ENCODE measurements at regions not wholly inside any gene's neighbourhood (a gene's known extent, or its start where the extent isn't known, plus 50 kb on each side); places are given as distances from the start of the nearest gene placed in this dataset.
A peak's percentile ranks its signal among the peaks of the same experiment; 100 is the strongest.
"Not testable (repeated sequence)": the region's sequence is repeated elsewhere in the genome, so short reads cannot be mapped to it uniquely, and the experiment has no call there.

DNA sequence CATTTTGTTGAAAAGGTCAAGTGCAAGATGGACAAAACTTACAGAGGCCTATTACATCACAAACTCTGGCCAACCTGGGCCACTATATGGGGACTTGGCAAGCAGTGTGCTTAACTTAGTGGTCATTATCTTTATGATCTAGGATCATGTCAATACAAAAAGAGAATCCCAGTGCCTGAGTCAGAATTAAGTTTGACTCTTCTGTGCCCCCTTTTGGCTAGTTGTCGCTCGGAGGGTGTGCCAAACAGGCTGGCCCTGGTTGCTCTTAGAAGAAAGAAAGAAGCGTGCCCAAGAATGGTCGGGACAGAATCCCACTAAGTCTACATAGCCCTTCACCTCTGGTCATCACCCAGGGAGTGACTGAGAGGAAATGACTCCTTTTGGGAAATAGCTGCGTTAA lies 100.1 kb downstream of the EIF4E start:
- DNase-seq: peak; percentile 3 to 14

DNA sequence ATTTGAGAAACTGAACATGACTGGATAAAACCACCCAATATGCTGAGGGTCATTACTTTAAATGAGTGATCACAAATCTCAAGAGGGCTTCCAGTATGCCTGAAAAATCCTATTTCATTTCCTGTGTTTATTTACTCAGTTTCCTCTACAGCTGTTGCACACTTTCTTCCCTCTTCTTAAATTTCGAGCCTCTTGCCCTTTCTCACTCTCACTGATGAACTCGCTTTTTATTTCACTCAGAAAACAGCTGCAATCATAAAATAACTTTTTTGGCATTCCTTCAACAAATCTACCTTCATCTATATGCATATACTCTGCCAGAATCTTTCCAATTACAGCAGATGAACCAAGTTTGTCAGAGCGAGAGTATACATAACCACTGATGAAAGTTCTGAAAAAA lies 101.3 kb downstream of the EIF4E start:
- DNase-seq: no peak

DNA sequence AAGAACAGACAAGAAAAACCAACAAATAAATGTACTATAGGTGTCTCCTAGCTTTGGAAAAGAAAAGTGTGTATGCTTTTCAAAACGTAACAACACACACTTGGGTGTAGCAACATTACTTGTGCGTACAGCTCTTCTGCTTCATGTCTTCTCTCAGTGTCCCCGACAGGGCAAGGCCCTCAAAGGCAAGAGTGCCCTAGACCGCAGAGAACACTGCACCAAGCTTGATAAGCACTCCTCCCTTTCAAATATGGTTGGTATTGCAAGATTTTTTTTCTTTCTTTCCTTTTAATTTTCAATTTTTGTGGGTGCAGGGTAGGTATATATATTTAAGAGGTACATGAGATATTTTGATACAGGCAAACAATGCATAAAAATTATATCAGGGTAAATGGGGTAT lies 106.8 kb downstream of the EIF4E start:
- no peak for DNase-seq

DNA sequence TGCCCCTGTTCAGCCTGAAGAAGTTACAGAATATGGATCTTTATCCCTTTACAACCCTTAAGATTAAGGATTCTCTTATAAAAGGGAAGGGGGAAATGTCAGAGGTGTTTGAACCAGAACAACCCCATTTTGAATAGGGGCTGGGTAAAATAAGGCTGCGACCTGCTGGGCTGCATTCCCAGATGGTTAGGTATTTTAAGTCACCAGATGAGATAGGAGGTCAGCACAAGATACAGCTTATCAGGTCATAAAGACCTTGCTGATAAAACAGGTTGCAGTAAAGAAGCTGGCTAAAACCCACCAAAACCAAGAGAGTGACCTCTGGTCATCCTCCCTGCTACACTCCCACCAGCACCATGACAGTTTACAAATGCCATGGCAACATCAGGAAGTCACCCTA lies 110.8 kb downstream of the EIF4E start:
- not testable (repeated sequence) for DNase-seq

DNA sequence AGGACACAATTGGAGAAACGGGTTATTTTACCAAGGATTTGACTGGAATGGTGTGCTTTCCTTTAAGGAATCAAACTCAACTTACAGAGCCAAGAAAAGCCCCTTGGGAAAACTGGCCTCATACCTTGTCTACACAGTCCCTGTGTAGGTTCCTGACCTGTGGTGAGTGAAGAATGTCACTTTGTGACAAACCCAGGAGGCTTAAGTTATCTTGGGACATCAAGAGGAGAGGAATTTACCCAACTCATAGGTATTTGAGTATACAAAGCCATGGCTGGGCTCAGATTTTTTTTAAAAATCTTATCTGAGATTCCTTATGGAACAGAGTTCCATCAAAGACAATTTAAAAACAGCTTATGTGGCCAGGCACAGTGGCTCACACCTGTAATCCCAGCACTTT lies 112.1 kb downstream of the EIF4E start:
- no peak for DNase-seq

DNA sequence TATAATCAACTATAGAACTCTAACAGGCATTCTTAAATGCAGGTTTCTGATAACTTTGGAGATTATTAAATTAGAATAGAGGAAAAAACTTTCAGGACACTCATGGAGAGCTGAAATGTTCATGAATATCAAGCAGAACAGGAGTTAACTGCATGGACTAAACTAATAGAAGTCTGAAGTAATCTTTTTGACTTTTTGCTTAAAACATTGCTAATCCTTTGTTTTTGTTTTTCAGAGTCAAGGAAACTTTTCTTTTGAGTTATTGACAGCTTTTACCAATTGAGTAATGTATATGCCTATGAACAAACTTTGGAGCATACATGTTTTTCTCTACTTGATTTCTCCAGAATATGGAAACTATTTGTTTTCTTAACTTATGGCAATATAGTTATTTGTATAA lies 112.5 kb downstream of the EIF4E start:
- DNase-seq: no peak

DNA sequence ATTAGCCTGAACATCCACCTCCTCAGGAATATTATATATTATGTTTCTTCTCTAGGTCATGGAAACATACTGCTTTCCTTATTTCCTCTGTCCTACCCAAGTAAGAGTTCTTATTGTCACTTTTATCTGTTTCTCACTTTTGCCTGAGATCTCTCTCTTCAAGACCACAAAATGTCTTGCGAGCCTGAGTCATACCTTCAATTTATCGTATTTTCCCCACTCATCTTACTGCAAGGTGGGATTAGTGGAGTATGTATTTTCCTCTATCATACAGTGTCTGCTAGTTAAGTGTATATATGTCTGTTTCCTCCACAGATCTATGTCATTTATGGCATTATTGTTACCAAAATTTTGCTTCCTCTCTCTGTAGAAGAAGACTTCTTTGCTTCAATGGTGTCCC lies 124.5 kb downstream of the EIF4E start:
- no peak for DNase-seq

DNA sequence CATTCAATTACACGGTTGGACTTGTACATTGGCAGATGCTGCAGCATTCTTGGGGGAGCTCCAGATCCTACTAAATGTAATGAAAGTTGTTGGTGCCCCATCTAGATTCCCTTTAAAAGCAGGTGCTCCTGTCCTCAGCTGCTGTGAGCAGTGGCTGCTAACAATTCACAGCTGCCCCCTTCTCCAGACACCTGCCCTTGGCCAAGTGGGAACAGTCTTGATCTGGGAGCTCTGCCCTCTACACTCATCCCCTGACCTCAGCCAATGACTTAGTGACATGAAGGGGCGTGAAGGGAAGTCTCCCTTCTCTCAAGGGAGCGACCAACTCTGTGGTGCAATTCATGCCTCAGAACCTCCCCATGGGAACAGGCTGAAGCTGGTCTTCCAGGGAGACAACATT lies 125.7 kb downstream of the EIF4E start:
- DNase-seq: no peak

DNA sequence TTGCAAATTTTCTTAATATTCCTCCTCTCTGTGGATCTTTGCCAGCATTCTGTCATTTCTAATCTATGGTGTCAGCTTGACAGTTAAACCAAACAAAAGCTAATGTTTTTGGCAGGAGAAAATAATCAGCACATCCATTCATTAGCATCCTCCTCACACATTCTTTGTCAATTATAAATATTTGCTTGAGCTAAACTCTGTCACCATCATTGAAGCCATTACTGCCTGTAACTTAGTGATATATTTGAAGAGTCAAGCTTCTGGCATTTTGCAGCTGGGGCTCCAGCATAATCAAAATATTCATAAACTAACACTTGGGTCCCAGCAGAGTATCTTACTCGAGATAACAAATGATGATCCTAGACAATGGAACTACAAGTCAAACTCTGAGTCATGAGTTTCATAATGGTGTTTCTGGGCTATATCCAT lies 126.1 kb downstream of the EIF4E start:
- no peak for DNase-seq

DNA sequence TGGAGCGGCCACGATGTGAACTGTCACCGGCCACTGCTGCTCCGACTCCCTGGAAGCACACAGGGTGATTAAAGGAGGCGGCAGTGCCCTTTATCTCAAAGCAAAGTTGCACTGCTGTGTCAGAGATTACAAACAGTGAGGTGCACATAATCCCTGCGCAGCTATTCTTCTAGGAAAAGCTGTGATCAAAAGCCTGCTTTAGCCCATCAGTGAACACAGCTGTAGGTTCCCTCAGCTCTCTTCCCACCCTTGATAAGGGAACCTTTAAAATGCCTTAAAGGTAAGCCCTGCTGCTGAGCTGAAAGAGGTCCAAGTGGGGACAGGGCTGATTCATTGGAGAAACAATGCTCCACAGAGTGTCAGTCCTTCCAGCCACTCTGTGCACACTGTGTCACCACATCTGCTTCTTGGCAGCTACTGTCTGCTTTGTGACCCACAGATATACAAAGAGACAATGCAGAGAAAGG lies 127.6 kb downstream of the EIF4E start:
- no peak for DNase-seq

DNA sequence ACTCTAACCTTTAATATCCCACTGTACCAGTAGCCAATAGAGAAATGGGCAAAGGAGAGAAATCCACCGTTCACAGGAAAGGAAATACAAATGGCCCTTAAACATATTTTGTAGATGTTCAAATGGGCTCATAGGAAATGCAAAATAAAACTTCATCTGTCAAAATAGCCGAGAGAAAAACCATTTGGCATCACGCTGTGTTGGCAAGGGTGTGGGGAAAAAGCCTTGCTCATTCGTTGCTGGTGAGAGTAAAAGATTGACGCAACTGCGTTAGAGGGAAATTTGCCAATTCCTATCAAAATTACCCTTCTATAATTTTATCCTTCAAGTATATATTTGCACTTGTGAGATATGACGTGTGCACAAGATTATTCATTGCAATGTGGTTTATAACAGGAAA lies 131.9 kb downstream of the EIF4E start:
- no peak for DNase-seq

DNA sequence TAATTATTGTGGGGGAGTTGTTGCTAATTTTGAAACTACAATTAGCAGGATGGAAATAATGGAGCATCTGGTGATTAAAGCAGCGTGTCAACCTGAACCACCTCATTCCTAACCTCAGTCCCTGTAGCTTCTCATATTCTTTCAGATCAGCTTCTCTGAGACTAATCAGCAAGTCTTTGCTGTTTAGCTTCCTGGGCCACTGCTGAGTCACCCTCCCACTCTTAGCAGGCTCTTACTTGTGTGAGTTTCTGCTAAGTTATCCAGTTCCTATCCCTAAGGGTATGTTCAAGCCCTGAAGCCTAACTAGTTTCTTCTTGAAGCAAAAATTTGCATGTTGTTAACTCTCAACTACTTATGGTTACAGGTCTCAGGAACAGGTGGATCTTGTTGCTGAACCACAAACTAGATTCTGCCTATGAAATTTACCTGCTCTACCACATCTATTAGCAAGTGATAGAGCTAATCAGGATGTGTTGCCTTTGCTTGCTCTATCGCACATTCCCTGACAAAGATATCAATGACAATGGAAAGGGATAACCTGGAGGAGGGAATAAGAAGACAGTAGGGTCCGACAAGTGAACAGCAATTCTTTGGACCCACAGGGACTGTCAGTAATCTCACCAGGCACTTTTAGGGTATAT lies 134.2 kb downstream of the EIF4E start:
- peak; percentile 10 to 31 for DNase-seq

DNA sequence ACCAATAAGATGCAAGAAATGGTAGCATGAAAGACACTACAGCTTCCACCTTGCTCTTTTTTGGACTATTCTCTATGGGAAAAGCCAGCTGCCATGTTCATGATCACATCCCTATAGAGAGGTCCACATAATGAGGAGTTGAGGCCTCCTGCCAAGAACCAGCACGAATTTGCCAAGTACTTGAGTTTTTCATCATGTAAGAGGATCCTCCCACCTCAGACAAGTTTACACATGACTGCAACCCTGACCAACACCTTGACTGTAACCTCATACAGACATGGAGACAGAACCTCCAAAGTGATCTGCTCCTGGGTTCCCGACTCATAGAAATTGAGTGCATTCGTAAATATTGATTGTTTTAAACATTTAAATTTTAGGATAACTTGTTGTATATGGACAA lies 135.2 kb upstream of the TSPAN5 start:
- no peak for DNase-seq

DNA sequence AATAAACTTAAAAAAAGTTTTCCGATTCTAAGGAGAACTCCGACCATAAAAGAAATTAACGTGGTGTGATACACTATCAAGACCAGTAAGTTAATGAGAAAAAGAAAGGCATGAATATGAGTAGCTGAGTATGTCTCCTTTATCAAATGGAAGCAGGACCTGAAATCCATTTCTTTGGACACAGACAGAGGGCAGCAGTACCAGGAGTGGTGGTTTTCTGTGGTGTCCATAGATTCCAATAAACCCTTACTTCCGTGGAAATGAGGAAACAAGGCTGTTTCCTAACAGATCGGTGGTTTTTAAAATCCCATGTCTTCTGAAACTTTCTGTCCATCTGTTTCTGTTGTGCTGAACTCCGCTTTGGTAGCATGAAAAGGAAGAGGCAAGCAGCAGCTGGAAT lies 128.5 kb upstream of the TSPAN5 start:
- DNase-seq: no peak

DNA sequence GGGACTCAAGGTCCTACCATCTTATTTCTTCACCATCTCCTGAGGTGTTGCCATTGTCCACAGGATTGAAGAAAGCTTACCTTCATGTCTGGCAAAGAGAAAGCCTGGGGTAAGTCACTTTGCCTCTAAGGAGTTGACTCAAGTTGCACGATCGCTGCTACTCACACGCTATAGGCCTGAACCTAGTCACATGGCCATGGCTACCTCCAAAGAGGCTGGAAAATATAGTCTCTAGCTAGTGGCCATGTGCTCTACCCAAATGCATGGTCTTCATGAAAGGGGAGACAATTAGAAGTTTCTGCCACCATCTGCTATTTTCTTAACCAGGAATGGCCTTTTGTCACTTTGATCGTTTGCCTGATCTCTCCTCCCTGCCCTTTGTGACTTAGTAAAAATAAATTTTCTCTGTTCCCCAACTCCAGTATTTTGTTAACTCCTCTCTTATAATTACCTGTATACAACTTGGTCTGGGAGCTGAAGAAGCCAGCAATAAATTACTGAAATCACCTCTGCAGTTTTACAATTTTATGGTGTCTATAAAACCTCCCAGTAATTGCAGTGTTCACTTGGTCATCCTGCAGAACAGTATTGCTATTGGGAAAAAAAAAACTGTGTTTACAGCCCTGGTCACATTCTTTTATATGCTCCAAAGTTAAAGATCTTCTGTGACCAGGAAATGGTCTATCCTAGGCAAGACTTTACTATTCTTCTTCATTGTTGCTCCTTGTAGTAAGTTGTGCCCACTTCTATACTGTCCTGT lies 126.7 kb upstream of the TSPAN5 start:
- no peak for DNase-seq

DNA sequence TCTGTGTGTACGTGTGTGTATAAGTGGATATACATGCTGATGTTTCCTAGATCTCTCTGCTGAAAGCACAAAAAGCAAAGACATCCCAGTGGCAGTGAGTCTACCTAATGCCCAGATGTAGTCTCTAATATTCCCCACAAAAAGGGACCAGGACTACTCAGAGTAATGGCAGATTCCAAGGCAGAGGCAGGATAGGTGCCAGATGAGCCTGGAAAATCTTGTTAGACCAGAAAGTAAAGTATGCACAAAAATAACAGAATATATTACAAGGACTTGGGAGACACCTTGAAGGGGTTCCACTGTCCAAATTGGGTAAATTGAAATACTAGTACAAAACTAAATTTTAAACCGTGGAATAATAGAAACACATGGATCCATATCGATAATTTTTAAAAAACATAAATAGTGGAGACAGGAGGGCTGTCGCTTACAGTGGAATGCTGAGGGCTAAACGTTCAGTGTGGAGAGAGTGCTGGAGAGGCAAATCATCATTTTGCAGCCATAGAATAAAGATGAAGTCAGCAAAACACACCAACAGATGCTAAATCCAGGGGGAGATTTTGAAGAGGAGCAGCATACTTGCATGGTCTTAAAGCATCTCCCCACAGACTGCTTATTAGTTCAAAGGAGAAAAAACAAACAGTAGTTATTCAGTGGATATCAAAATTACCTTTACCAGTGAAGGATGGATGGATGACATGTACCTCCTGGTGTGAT lies 123.4 kb upstream of the TSPAN5 start:
- DNase-seq: no peak

DNA sequence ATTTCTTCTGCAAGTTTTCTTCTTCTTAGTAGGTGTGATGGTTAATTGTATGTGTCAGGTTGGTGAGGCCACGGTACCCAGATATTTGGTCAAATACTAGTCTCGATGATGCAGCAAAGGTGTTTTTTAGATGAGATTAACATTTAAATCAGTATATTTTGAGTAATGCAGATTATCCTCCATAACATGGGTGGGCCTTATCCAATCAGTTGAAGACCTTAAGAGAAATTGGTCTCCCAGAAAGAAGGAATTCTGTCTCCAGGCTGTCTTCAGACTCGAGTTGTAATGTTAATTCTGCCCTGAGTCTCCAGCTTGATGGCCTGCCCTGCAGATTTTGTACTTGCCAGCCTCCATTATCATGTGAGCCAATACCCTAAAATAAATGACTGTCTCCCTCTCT lies 122.5 kb upstream of the TSPAN5 start:
- no peak for DNase-seq

DNA sequence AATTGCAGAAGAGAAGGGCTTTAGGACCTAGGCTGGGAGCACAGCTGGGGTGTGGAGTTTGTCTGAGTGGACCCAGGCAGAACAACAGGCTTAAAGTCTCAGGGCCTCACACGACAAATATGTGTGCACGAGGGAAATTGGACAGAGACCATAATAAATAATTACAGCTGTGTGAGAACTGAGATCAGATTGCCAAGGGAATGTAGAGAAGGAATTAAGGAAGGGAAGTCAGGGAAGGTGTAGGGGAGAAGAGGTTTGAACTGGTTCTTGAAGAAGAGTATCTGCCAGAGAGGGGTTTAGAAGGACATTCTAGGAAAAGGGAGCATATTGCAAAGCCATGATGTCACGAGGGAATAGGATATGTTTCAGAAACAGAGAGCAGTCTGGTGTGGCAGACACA lies 120.7 kb upstream of the TSPAN5 start:
- DNase-seq: no peak

DNA sequence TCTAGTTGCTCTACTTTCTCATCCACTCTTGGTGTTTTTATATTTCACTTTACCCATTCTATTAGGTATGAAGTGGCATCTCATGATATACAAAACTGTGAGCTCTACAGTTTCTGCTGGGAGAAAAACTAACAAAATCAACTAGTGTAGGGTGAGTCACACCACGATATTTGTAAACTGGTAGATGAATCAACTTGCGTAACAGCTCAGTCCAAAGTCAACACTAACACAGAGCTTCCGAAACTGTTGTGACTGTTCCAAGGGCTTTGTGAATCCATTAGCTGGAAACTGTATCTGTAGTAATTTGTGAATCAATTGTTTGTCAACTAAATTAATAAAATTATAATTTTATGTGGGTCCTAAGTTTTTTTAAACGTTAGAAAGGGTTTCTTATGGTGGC lies 119.8 kb upstream of the TSPAN5 start:
- DNase-seq: no peak

DNA sequence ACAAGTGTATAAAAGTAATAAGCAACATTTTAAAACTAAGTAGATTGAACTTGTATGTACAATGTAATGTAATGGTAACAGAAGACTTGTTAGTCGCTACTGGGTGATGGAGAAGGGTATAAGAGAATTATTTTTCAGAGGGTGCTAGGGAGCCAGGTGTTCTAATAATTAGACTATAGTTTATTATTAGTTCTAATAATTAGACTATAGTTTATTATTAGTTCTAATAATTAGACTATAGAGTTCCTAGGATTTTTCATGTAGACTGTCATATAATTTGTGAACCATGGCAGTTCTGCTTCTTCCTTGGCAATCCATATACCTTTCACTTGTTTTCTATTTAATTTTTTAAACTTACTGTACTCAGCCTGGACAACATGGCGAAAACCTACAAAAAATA lies 117.3 kb upstream of the TSPAN5 start:
- DNase-seq: no peak

DNA sequence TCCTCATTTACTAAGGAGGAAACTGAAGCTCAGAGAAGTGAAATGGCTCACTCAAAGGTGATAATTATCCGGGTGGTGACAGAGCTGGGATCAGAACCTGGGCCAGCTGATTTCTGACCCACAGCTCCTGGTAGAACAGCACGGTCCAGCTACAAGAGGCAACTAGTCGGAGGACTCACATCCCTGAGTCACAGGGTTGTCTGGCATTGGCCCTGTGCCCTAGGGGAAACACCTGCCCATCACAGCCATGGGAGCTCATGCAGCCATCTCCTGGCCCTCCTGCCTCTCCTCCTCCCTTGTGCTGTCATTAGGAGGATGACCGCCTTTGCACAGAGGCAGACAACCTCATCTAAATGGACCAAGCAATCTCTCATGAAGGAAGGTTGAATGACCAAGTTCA lies 115.2 kb upstream of the TSPAN5 start:
- no peak for DNase-seq

DNA sequence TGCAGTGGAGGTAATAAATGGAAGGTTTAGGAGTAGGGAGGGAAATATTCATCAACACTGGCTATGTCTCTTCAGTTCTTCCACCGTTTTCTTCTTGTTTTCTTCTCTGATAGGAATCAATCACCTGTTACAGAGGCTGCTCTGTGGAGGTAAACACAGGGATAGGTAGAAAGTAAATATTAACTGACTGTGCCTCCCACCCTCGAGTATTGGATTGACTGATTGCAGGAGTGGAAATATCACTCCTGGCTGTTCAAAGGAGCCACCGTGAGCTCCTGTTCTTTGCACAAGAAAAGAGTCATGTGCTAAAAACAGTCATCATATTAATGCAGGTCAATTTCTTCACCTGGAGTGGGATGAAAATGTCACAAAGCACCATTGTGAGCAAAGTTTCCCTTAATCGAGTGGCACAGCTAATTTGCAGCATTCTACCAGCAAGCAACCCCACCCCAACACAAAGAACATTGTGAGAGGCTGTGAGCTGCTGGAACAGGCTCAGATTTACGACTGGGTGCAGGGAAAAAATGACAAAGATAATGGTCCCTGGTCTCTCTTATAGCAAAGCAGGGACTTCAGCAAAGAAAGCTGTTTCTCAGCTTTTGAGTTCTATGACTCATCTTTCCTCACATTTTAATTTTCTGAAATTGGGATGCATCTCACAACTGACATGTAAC lies 113.7 kb upstream of the TSPAN5 start:
- DNase-seq: no peak

DNA sequence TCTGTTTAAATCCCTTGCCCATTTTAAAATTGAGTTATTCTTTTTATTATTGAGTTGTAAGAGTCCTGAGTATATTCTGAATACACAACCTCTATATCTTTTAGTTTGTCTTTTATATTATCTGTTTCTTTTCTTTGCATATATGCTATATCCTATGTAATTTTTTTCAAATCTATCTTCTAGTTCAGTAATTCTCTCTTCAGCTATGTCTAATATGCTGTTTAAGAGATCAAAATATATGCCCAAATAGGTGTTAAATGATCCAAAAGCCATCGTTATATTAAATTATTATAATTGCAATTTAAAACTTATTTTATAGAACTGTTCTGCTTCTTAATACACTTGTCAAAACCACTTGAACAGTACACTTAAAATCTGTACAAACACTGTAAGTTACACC lies 107.4 kb upstream of the TSPAN5 start:
- no peak for DNase-seq

DNA sequence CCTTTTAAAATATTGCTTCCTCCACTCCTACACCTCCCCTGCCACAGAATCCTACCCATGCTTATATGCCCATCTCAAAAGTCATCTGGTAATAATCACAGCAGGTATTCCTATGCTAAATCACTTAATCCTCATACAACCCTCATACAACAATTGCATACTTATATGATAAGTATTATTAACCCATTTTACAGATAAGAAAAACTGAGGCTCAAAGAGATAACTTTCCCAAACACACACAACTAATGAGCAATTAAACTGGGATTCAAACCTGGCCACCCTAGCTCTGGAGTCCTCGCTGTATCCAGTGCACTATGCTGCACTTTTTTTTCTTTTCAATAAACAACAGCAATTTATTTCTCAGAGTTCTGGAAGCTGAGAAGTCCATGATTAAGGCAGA lies 99.8 kb upstream of the TSPAN5 start:
- DNase-seq: no peak
